ENCODE measurements at regions not wholly inside any gene's neighbourhood (a gene's known extent, or its start where the extent isn't known, plus 50 kb on each side); places are given as distances from the start of the nearest gene placed in this dataset.
"Not testable (repeated sequence)": the region's sequence is repeated elsewhere in the genome, so short reads cannot be mapped to it uniquely, and the experiment has no call there.

DNA sequence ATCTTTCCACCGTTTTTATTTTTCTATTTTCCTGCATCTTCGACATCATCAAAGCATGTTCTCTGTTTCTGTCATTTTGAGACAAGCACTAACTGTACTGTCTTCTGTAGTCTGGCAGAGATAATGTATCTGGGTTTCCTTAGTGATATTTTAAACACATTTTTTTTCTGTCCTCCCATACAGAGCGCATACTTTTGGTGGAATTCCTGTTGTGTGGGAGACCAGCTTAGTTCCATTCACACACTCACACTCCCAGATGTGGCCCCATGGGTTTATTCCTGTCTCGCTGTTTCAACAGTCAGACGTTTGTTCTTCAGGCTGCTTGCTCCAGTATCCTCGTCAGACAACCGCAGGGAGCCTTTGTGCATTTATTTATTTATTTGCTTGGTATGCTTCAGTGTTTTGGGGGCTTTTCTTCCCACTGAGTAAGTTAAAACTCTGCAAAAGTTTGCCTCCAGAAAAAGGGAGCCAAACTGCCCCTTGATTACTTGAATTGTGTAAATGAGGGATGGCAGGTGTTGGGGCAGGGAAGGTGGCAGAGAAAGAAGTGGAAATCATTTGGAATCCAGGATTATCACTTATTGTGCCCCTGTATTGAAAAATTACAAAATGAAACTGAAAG, 456.8 kb upstream of the KLF6 start:
- no peak for TF ChIP-seq CTCF (IDR thresholded peaks at IDR 0.05; ENCODE audit: low read depth, low read length)

GRCh38 chr10:4240608-4241197, 455.7 kb upstream of the KLF6 start:
- DNase-seq (ENCODE audit: extremely low read depth, low read depth) = peak; percentile 34
- no peak for TF ChIP-seq CTCF (IDR thresholded peaks at IDR 0.05; ENCODE audit: low read depth, low read length)

More for the DNA sequence above, 456.8 kb upstream of the KLF6 start:
- DNase-seq (ENCODE audit: extremely low read depth, low read depth) = peak; percentile 94

DNA sequence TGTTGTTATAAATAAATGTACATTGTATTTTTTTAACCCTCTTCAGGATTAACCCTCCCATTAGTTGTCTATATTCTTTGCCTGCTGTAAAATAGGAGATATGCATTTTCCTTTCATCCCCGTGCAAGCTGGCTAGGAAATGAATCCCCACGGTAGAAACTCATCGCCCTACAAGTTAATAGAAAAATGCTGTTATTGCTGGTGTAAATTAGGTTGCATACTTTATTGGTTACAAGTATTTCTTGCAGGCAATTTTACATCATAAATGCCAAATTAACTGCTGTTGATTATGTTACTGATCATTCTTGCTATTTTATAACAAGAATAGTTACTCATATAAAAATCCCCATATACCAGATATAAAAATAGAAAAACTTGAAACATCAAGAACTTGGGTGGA, 454.2 kb upstream of the KLF6 start:
- DNase-seq (ENCODE audit: extremely low read depth, low read depth) = no peak
- no peak for TF ChIP-seq CTCF (IDR thresholded peaks at IDR 0.05; ENCODE audit: low read depth, low read length)

- not testable (repeated sequence) for DNase-seq (ENCODE audit: extremely low read depth, low read depth)
These were observed 451.9 kb upstream of the KLF6 start for GRCh38 chr10:4236905-4237304.

DNA sequence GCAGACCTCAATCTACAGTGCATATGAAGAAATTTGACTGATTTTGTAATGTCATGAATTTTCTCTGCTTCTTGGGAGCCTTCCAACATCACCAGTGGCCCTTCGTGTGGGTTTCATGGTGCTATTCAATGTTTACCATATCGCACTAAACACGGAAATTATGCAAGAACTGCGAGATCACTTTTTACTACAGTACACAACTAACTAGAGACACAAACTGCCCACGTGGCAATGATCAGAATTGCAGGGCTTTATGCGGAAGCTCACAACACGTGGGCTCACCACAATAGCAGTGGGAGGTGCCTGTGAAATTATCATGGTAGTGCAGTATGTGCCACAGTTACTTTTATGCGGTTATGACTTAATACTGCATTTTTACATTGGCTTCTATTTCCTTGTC, 449.7 kb upstream of the KLF6 start:
- no peak for TF ChIP-seq CTCF (IDR thresholded peaks at IDR 0.05; ENCODE audit: low read depth, low read length)
- no peak for DNase-seq (ENCODE audit: extremely low read depth, low read depth)

GRCh38 chr10:4231439-4231838, 446.4 kb upstream of the KLF6 start:
- no peak for TF ChIP-seq CTCF (IDR thresholded peaks at IDR 0.05; ENCODE audit: low read depth, low read length)

GRCh38 chr10:4230036-4230435, 445.0 kb upstream of the KLF6 start:
- no peak for DNase-seq (ENCODE audit: extremely low read depth, low read depth)
- no peak for TF ChIP-seq CTCF (IDR thresholded peaks at IDR 0.05; ENCODE audit: low read depth, low read length)

More at GRCh38 chr10:4231439-4231838, 446.4 kb upstream of the KLF6 start:
- no peak for DNase-seq (ENCODE audit: extremely low read depth, low read depth)

DNA sequence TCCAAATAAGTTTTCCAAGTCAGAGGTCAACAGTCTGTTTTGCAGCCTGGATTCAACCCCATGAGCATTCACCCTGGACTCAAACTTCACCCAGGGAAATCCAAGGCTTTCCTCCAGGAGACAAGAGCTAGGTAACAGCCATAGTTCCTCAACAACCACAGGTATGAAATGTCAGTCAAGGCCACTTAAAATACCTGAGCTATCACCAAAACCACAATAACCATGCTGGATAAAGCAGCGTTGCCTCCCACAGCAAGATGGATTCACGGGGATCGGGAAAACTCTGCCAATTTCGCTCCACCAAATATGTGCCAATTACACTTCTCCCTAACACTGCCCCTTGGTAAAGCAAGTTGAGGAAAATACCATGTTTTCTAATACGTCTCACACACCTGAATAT, 444.1 kb upstream of the KLF6 start:
- TF ChIP-seq CTCF (IDR thresholded peaks at IDR 0.05; ENCODE audit: low read depth, low read length) = no peak

More for the DNA sequence above, 444.1 kb upstream of the KLF6 start:
- no peak for DNase-seq (ENCODE audit: extremely low read depth, low read depth)

All from AG09319 (cell line).